ENCODE measurements at regions not wholly inside any gene's neighbourhood (a gene's known extent, or its start where the extent isn't known, plus 50 kb on each side); places are given as distances from the start of the nearest gene placed in this dataset.

DNA sequence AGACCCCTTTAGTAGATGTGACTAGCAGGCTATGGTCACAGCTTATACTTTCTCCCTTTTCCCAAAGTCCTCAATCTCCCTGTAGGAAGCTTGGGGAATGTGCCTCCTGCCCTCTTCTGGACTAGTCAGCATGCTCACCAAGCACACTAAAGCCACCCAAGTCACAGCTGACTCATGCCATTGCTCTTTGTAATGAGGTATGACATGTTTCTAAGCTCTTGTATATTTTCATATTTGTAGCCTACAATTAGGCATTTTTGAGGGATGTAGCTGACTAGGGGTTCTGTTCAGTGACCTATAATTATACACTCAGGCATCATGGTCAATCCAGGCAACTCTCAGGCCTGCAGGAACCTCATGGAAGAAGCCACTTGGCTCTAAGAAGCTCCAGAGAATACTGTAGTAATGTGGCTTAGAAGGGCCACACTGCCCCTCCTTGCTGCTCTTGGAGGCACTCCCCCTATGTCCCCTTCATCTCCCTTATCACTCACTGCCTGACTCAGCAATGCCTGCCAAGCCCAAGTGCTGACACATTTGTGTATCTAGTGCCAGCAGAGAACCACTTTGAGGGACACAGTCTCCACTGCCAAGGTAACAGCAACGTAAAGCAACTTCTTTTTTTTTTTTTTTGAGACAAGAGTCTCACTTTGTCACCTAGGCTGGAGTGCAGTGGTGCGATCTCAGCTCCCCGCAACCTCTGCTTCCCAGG is 86.2 kb downstream of the RPL27A start (continued):
- TF ChIP-seq NCOA4 (IDR thresholded peaks at IDR 0.05; ENCODE audit: partially characterized antibody), result no peak
- TF ChIP-seq MYBL2 (IDR thresholded peaks at IDR 0.05; ENCODE audit: low read depth), result no peak
- no peak for TF ChIP-seq MYBL2 (CRISPR knock-in tag; IDR thresholded peaks at IDR 0.05; ENCODE audit: borderline replicate concordance)
- peak; percentile 27; the same call in 1 of the 2 replicates for TF ChIP-seq CBX5 (IDR thresholded peaks at IDR 0.05; ENCODE audit: borderline replicate concordance, low read depth)
- TF ChIP-seq SETDB1 (IDR thresholded peaks at IDR 0.05; ENCODE audit: low read length), result no peak
- TF ChIP-seq POLR2AphosphoS2 (IDR thresholded peaks at IDR 0.05; ENCODE audit: low read length), result no peak
- peak; percentile 89 for TF ChIP-seq ZNF316 (IDR thresholded peaks at IDR 0.05)
- no peak for TF ChIP-seq ATF7 (IDR thresholded peaks at IDR 0.05)
- no peak for TF ChIP-seq ZNF124 (CRISPR knock-in tag; IDR thresholded peaks at IDR 0.05)
- no peak for TF ChIP-seq ZBTB9 (CRISPR knock-in tag; IDR thresholded peaks at IDR 0.05)
- no peak for TF ChIP-seq IFI16 (CRISPR knock-in tag; IDR thresholded peaks at IDR 0.05)
- no peak for TF ChIP-seq SUPT5H (IDR thresholded peaks at IDR 0.05)
- TF ChIP-seq ZNF274 (IDR thresholded peaks at IDR 0.05; ENCODE audit: borderline replicate concordance, low read depth, low read length), result no peak
- no peak for TF ChIP-seq ELF1 (tag; IDR thresholded peaks at IDR 0.05)
- no peak for TF ChIP-seq RAD51 (IDR thresholded peaks at IDR 0.05; ENCODE audit: borderline replicate concordance, low read depth)
- TF ChIP-seq TCF3 (CRISPR knock-in tag; IDR thresholded peaks at IDR 0.05), result peak; percentile 39
- no peak for TF ChIP-seq TBP (optimal IDR thresholded peaks at IDR 0.05; ENCODE audit: low read depth, low read length)
- TF ChIP-seq, protein P1, sequence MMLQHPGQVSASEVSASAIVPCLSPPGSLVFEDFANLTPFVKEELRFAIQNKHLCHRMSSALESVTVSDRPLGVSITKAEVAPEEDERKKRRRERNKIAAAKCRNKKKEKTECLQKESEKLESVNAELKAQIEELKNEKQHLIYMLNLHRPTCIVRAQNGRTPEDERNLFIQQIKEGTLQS (IDR thresholded peaks at IDR 0.05), result 0 out of 2 replicates have a peak, but pooled peaks have one; percentile 18
- TF ChIP-seq, protein P1 (CRISPR knock-in tag; conservative IDR thresholded peaks at IDR 0.05), result no peak
- no peak for TF ChIP-seq FOXJ2 (tag; IDR thresholded peaks at IDR 0.05)
- TF ChIP-seq ZFPM2 (CRISPR knock-in tag; IDR thresholded peaks at IDR 0.05), result no peak
- no peak for TF ChIP-seq ZNF785 (CRISPR knock-in tag; IDR thresholded peaks at IDR 0.05)
- TF ChIP-seq GABPA (tag; conservative IDR thresholded peaks at IDR 0.05; ENCODE audit: low read depth), result no peak
- TF ChIP-seq ZNF655 (CRISPR knock-in tag; IDR thresholded peaks at IDR 0.05), result no peak
- TF ChIP-seq MYNN (IDR thresholded peaks at IDR 0.05), result 0 out of 2 replicates have a peak, but pooled peaks have one; percentile 23
- TF ChIP-seq MYNN (CRISPR knock-in tag; IDR thresholded peaks at IDR 0.05), result no peak
- TF ChIP-seq POLR3A (IDR thresholded peaks at IDR 0.05; ENCODE audit: borderline replicate concordance, extremely low read depth, insufficient read depth, insufficient read length), result no peak
- TF ChIP-seq VEZF1 (CRISPR knock-in tag; IDR thresholded peaks at IDR 0.05), result peak; percentile 78

Measured in K562 (cell line).